SHP77 treated with DMSO at 0.1 percent for 48 hours (cell line): ENCODE measurements at regions not wholly inside any gene's neighbourhood (a gene's known extent, or its start where the extent isn't known, plus 50 kb on each side); places are given as distances from the start of the nearest gene placed in this dataset.
"Not testable (repeated sequence)": the region's sequence is repeated elsewhere in the genome, so short reads cannot be mapped to it uniquely, and the experiment has no call there.

Experiments used
- DNase-seq: peaks from one replicate; lab custom pipeline; 2025; lab: John Stamatoyannopoulos, UW

DNA sequence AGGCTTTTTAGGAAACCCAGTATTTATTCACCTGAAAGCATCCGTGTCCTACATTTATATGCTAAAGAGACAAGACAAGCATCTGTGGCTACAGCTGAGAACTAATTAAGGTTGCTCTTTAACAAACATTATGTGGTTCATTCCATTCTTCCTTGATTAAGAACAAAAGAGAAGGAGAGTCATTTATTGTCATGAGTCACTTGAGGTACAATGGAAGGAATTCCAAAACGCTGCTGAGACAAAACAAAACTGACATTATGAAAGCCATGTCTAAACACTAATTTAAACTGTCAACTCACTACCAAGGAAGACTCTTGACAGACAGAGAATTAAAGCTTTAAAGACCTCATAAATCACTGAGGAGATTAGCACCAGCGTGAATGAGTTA is 214.4 kb downstream of the BMP4 start:
- no peak for DNase-seq

DNA sequence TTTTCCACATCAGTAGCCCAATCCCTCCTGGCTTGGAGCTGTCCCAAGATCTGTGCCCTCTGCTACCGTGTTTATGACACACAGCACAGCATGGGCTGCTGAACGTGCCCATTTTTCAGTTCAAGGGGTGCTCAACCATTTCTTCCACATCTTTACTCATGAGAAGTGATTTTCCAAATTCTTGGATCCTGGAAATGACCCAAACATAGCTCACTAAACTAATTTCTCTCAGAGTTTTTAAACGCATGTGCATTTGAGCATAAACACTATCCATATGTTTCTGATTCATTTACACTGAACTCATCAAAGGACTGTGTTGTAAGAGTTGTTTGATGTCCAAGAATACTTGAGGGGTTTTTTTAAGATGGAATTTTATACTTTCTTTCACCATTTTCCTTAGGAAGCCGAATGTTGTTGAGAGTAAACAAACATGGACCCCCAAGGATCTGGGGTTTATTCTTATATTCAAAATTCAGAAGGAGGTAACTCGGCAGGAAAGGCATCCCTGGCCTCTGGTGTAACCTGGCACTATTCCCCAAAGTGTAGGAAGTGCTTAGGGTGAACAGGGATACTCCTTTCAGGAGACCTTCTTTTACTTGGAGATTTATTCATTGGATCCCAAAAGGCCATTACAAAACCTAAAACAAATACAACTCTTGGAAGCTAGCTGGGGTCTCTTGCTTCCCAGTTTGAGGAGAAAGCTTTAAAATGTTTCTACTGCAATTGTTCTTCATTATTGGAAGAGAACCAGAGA is 215.0 kb downstream of the BMP4 start:
- DNase-seq: no peak

DNA sequence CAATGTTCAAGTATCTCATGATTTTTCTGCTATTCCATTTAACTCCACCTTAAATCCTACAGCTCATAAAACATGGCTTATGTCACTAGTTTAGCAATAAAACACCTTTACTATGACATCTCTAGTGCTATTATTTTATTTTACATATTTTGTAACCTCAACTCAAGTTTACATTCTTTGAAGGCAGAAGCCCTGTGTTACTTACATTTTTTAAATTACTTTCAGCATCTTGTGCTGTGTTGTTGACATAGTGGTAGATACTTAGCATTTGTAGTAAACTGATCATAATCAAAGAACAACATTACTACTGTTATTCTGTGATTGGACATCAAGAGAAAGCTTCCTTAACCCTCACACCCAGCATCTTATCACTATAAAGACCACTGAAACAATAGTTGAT is 216.1 kb downstream of the BMP4 start:
- DNase-seq: no peak

GRCh38 chr14:53735916-53736315 is 220.7 kb downstream of the BMP4 start:
- no peak for DNase-seq

- no peak for DNase-seq
These were observed 233.4 kb downstream of the BMP4 start for GRCh38 chr14:53723221-53723620.

- DNase-seq: no peak
These were observed 237.1 kb downstream of the BMP4 start for GRCh38 chr14:53719536-53719935.

DNA sequence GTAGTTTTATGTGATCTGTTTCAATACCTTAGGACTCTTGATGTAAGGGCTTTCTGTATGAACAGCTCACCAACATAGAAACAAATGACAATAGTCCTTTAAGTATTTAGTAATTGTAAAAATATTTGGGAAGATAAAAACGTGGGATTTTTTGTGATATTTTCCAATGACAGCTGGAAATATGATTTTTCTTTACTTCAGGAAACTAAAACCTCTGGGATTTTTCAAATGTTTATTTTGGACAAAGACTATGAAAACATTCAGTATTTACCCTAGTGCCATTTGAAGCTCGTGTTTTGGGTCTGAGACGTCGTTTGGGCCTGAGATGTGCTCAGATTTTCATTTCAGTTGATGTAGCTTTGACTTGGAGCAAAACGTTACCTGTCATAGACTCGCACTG is 240.0 kb downstream of the BMP4 start:
- DNase-seq: no peak

- DNase-seq: no peak
These were observed 241.4 kb downstream of the BMP4 start for GRCh38 chr14:53715193-53715721.

DNA sequence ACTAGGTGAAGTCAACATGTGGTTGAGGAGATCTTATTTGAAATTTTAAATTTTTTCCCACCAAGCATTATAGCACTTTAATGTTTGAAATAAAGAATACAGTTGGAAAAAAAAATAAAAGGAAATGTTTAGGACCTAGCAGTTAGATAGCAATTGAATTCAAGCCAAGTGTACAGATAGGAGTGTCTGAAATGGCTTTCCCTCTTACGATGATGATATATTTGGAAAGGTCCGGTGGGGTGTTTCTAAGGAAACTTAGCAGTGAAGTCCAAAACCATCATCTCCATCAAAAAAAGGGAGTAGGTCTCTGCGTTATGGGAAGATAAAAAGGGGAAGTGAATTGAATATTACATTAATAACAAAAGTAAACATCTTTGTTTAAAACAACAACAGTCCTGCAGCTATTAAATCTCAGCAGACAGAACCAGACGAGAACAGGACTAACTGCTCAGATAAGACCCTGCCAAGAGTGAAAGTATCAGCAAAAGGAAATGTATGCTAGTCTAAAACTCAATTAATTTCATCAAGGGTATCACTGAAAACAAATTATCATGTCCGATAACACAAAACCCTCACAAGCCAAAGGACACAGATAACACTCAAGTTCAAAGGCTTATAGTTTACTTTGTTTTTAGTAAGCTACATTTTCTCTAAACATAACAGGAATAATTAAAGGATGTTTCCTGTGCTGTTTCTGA is 242.0 kb downstream of the BMP4 start:
- no peak for DNase-seq

DNA sequence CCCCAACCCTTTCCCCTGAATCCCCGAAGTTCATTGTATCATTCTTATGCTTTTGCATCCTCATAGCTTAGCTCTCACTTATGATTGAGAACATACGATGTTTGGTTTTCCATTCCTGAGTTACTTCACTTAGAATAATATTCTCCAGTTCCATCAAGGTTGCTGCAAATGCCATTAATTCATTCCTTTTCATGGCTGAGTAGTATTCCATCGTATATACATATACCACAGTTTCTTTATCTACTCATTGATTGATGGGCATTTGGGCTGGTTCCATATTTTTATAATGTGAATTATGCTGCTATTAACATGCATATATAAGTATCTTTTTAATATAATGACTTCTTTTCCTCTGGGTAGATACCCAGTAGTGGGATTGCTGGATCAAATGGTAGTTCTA is 243.7 kb downstream of the BMP4 start:
- not testable (repeated sequence) for DNase-seq

- DNase-seq: no peak
These were observed 245.4 kb downstream of the BMP4 start for GRCh38 chr14:53711205-53711604.

- no peak for DNase-seq
These were observed 246.0 kb downstream of the BMP4 start for GRCh38 chr14:53710615-53711014.

- no peak for DNase-seq
These were observed 247.2 kb downstream of the BMP4 start for GRCh38 chr14:53709381-53709780.

GRCh38 chr14:53703457-53703856 is 253.2 kb downstream of the BMP4 start:
- no peak for DNase-seq

DNA sequence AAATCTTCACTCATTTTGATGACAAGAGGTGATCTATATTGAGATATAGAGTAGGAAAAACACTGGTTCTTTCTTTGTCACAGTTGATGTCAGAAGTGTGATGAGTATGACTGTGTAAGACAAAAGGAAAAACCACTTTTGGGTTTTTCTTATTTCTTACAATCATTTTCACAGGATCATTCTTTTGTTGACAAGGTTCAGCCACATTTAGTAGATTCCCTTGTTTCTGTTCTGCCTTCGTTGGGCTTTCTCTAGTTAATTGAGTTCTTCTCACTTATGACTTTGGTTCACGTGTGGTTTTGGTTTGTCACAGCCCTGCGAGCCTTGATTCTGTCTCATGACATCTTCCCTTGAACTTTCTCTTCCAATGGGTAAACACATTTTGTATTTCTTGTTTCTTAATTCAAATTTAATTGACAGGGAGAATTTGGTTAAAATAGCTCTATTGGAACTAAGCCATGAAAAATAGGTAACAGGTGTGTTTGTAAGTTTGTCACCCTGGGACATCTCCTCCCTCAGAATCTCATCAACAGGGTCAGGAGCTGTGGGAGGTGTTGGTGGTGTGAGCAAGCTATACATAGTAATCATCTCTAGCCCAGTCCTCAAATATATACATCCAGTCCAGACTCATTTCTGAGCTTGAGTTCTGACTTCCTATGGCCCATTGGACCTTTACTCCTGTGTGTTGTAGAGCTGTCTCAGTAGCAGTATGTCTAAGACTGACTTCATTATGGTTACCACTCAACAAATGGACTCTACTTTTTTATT is 255.3 kb downstream of the BMP4 start:
- no peak for DNase-seq

GRCh38 chr14:53696217-53696965 is 260.2 kb downstream of the BMP4 start:
- peak; percentile 68 for DNase-seq

GRCh38 chr14:53695692-53696214 is 260.9 kb downstream of the BMP4 start:
- DNase-seq: no peak

DNA sequence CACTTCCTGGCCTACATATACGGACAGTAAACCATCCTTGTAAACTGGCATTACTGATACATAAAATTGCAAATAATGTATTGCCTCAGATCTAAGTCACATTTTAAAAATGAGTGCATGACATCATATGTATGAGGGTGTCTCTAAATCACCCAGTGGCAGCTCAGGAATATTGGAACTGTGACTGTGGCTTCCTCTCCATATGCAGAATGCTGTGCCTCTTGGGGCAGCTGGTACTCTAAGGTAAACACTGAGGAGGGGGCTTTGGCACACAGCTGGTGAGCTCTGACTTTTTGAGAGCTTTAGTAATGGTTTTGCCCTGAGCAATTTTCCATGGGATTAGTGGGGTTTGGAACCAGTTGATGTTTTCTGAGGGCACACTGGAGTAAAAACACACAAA is 263.7 kb downstream of the BMP4 start:
- DNase-seq: peak; percentile 80

- DNase-seq: no peak
These were observed 264.2 kb downstream of the BMP4 start for GRCh38 chr14:53692451-53692850.

GRCh38 chr14:53683229-53683628 is 273.4 kb downstream of the BMP4 start:
- DNase-seq: no peak

DNA sequence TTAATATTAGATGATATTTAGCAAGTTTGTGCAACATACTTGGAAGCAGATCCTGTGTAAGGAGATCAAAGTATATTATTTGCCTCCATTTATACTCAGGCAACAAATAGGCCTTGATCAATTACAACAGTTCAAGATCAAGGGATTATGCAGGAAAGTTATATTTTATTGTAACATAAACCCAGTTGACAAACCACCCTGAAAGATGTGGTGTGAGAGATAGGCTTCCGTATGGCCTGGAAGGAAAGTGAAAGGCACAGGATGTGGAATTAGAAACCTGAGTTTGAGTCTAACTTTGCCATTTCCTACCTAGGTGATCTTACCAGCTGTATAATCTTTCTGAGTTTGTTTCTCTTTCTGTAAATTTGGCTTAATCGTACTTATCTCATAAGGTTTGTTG is 284.1 kb downstream of the BMP4 start:
- DNase-seq: no peak

- no peak for DNase-seq
These were observed 285.9 kb downstream of the BMP4 start for GRCh38 chr14:53670701-53671100.
